ENCODE measurements at regions not wholly inside any gene's neighbourhood (a gene's known extent, or its start where the extent isn't known, plus 50 kb on each side); places are given as distances from the start of the nearest gene placed in this dataset.

DNA sequence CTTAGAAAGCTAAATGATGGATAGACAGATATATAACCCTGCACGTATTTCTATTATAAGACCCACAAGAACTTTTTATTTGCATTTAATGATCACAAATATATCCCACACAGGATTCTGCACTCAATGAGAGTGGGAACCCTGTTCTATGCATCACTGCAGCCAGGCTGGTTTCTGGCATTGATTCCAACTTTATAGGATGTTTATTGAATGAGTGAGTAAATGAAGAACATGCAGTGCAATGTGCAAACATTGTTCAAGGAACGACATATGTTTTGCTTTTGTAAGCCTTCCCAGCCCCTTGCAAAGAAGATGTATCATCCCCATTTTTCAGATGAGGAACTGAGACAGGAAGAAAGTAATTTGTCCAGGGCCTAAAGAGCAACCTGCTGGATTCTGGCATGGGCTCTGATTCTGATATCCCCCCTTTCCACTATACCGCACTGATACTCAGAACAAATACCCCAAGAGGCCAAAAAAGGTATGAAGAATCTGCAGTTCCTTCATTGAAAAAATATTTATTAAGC lies 246.3 kb downstream of the LACC1 start:
- no peaks in the 10 kb centered on the region for H3K4me1 Mint-ChIP-seq
- peaks cover 12% of the 10 kb centered on the region; the same call in 1 of the 3 replicates for H3K9me3 Mint-ChIP-seq
- ATAC-seq (no peak), DNase-seq (ENCODE audit: low spot score) (no peak)
- no peak overlapping the region for H3K27ac ChIP-seq (ENCODE audit: low read depth)
- no peaks in the 10 kb centered on the region for H4K20me1 ChIP-seq (replicated peaks; ENCODE audit: insufficient read depth)
- H3K36me3 ChIP-seq (ENCODE audit: insufficient read depth) = peaks cover 5% of the 10 kb centered on the region
- no peak overlapping the region for H3K4me2 ChIP-seq
- peaks cover 4% of the 10 kb centered on the region; the same call in 2 of the 3 replicates for H3K36me3 Mint-ChIP-seq (ENCODE audit: low read depth)
- no peak overlapping the region for H3K4me3 ChIP-seq
- H3K9me2 ChIP-seq (ENCODE audit: insufficient read depth) = no peaks in the 10 kb centered on the region
- H2AFZ ChIP-seq = peak overlapping the region; percentile 49; the same call in 1 of the 2 replicates
- H3K79me2 ChIP-seq (replicated peaks; ENCODE audit: insufficient read depth) = no peaks in the 10 kb centered on the region
- TF ChIP-seq, protein P1, sequence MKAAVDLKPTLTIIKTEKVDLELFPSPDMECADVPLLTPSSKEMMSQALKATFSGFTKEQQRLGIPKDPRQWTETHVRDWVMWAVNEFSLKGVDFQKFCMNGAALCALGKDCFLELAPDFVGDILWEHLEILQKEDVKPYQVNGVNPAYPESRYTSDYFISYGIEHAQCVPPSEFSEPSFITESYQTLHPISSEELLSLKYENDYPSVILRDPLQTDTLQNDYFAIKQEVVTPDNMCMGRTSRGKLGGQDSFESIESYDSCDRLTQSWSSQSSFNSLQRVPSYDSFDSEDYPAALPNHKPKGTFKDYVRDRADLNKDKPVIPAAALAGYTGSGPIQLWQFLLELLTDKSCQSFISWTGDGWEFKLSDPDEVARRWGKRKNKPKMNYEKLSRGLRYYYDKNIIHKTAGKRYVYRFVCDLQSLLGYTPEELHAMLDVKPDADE (IDR thresholded peaks at IDR 0.05) = no peak
- no peak for TF ChIP-seq CREB1 (CRISPR knock-in tag; IDR thresholded peaks at IDR 0.05; ENCODE audit: low read depth)
- no peak for TF ChIP-seq NANOG (IDR thresholded peaks at IDR 0.05; ENCODE audit: borderline replicate concordance)
- TF ChIP-seq, protein P2, sequence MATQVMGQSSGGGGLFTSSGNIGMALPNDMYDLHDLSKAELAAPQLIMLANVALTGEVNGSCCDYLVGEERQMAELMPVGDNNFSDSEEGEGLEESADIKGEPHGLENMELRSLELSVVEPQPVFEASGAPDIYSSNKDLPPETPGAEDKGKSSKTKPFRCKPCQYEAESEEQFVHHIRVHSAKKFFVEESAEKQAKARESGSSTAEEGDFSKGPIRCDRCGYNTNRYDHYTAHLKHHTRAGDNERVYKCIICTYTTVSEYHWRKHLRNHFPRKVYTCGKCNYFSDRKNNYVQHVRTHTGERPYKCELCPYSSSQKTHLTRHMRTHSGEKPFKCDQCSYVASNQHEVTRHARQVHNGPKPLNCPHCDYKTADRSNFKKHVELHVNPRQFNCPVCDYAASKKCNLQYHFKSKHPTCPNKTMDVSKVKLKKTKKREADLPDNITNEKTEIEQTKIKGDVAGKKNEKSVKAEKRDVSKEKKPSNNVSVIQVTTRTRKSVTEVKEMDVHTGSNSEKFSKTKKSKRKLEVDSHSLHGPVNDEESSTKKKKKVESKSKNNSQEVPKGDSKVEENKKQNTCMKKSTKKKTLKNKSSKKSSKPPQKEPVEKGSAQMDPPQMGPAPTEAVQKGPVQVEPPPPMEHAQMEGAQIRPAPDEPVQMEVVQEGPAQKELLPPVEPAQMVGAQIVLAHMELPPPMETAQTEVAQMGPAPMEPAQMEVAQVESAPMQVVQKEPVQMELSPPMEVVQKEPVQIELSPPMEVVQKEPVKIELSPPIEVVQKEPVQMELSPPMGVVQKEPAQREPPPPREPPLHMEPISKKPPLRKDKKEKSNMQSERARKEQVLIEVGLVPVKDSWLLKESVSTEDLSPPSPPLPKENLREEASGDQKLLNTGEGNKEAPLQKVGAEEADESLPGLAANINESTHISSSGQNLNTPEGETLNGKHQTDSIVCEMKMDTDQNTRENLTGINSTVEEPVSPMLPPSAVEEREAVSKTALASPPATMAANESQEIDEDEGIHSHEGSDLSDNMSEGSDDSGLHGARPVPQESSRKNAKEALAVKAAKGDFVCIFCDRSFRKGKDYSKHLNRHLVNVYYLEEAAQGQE (IDR thresholded peaks at IDR 0.05; ENCODE audit: unreplicated experiment) = no peak
- no peak for TF ChIP-seq EZH2phosphoT487 (IDR thresholded peaks at IDR 0.05; ENCODE audit: unreplicated experiment)
- no peak for TF ChIP-seq ZNF114 (CRISPR knock-in tag; IDR thresholded peaks at IDR 0.05)
- TF ChIP-seq POLR2AphosphoS5 (IDR thresholded peaks at IDR 0.05; ENCODE audit: low read depth) = no peak
- no peak overlapping the region for H3K27ac Mint-ChIP-seq
- H3K4me1 ChIP-seq (ENCODE audit: insufficient read depth) = no peaks in the 10 kb centered on the region
- H3K27me3 ChIP-seq (ENCODE audit: insufficient read depth) = no peaks in the 10 kb centered on the region
- no peak overlapping the region for H3K4me3 Mint-ChIP-seq
- H3F3A ChIP-seq (replicated peaks; ENCODE audit: low read depth) = no peaks in the 10 kb centered on the region
- H3K27me3 Mint-ChIP-seq (ENCODE audit: insufficient read depth, low read depth, poor library complexity) = no peaks in the 10 kb centered on the region

DNA sequence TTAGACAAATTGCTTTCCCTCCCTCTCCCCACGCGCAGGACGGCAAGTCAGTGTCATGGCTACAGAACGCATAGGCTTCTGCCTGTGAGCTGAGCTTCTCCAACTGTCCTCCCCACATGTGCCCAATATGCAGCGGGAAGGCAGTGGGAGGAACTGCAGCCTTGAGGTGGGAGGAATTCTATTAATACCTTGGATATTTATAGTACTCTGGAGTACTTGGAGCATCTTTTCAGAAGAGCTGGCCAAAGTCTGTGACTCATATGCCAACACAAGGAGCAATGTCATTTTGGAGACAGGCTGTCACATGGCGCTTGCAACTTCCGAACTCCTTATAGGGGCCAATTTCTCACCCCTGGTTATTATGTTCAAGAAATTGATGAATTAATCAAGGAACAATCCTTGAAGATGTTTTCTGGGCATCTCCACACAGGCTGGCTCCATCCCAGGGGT lies 245.0 kb upstream of the SERP2 start:
- Histone ChIP-seq H3K9me2 (ENCODE audit: insufficient read depth) (no peaks in the 10 kb centered on the region), H3K27me3 (ENCODE audit: insufficient read depth) (no peaks in the 10 kb centered on the region), H3K79me2 (replicated peaks; ENCODE audit: insufficient read depth) (no peaks in the 10 kb centered on the region), H3K36me3 (ENCODE audit: insufficient read depth) (no peaks in the 10 kb centered on the region), H3K27ac (ENCODE audit: low read depth) (no peak overlapping the region), H2AFZ (no peak overlapping the region), H3K4me2 (no peak overlapping the region), H3K4me1 (ENCODE audit: insufficient read depth) (no peaks in the 10 kb centered on the region), H3K4me3 (no peak overlapping the region), H4K20me1 (replicated peaks; ENCODE audit: insufficient read depth) (no peaks in the 10 kb centered on the region), H3F3A (replicated peaks; ENCODE audit: low read depth) (no peaks in the 10 kb centered on the region)
- no peaks in the 10 kb centered on the region for H3K4me1 Mint-ChIP-seq
- H3K4me3 Mint-ChIP-seq = no peak overlapping the region
- H3K27me3 Mint-ChIP-seq (ENCODE audit: insufficient read depth, low read depth, poor library complexity) = no peaks in the 10 kb centered on the region
- no peak overlapping the region for H3K27ac Mint-ChIP-seq
- ATAC-seq (no peak), DNase-seq (ENCODE audit: low spot score) (no peak)
- peaks cover 7% of the 10 kb centered on the region; the same call in 1 of the 3 replicates for H3K9me3 Mint-ChIP-seq
- H3K36me3 Mint-ChIP-seq (ENCODE audit: low read depth) = no peaks in the 10 kb centered on the region; the same call in 2 of the 3 replicates
- TF ChIP-seq, protein P3, sequence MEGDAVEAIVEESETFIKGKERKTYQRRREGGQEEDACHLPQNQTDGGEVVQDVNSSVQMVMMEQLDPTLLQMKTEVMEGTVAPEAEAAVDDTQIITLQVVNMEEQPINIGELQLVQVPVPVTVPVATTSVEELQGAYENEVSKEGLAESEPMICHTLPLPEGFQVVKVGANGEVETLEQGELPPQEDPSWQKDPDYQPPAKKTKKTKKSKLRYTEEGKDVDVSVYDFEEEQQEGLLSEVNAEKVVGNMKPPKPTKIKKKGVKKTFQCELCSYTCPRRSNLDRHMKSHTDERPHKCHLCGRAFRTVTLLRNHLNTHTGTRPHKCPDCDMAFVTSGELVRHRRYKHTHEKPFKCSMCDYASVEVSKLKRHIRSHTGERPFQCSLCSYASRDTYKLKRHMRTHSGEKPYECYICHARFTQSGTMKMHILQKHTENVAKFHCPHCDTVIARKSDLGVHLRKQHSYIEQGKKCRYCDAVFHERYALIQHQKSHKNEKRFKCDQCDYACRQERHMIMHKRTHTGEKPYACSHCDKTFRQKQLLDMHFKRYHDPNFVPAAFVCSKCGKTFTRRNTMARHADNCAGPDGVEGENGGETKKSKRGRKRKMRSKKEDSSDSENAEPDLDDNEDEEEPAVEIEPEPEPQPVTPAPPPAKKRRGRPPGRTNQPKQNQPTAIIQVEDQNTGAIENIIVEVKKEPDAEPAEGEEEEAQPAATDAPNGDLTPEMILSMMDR (conservative IDR thresholded peaks at IDR 0.05; ENCODE audit: low read depth in 2 of 2) = no peak
- TF ChIP-seq CREB1 (CRISPR knock-in tag; IDR thresholded peaks at IDR 0.05; ENCODE audit: low read depth) (no peak), EZH2phosphoT487 (IDR thresholded peaks at IDR 0.05; ENCODE audit: unreplicated experiment) (no peak), NANOG (IDR thresholded peaks at IDR 0.05; ENCODE audit: borderline replicate concordance) (no peak), STAT1 (IDR thresholded peaks at IDR 0.05; ENCODE audit: unreplicated experiment) (no peak), ZNF331 (CRISPR knock-in tag; IDR thresholded peaks at IDR 0.05; ENCODE audit: low read depth) (no peak), POLR2AphosphoS5 (IDR thresholded peaks at IDR 0.05; ENCODE audit: low read depth) (no peak), EZH2 (IDR thresholded peaks at IDR 0.05; ENCODE audit: low read depth, unreplicated experiment) (no peak), ZNF114 (CRISPR knock-in tag; IDR thresholded peaks at IDR 0.05) (no peak), JUNB (IDR thresholded peaks at IDR 0.05; ENCODE audit: unreplicated experiment) (no peak)
